ENCODE measurements at regions not wholly inside any gene's neighbourhood (a gene's known extent, or its start where the extent isn't known, plus 50 kb on each side); places are given as distances from the start of the nearest gene placed in this dataset.

DNA sequence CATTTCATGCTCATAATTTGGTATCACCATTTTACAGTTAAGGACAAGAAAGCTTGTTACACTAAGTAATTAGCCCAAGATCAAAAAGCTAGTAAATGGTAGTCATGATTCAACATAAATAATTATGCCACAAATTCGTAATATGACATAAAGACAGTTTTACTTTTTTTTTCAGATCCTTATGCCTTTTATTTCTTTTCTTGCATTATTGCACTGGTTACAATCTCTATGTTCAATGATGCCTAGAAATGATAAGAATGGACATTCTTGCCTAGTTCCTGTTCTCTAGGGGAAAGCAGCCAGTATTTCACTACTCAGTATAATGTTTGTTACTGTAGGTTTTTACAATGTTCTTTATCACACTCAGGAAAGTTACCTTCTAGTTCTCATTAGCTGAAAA is 106.4 kb upstream of the ARHGAP5 start:
- no peak for DNase-seq
- Histone ChIP-seq H3K9me3 (ENCODE audit: control insufficient read depth in 4 of 4, insufficient read depth in 3 of 4, low read length in 3 of 4) (peaks cover 0 to 19% (median 3%) of the 10 kb centered on the region in 4 donors), H3K27me3 (ENCODE audit: control insufficient read depth in 3 of 3, insufficient read depth in 3 of 3, low read length in 2 of 3) (no peaks in the 10 kb centered on the region), H3K4me1 (ENCODE audit: control insufficient read depth in 5 of 5, insufficient read depth in 5 of 5, low read length in 5 of 5) (peaks cover 0 to 39% (median 15%) of the 10 kb centered on the region in 5 donors), H3K27ac (ENCODE audit: low read depth in 1 of 2, low read length in 1 of 2) (no peak overlapping the region), H3K9ac (ENCODE audit: insufficient read depth in 1 of 2, low read length in 2 of 2) (no peak overlapping the region), H3K4me3 (no peak overlapping the region), H3K36me3 (ENCODE audit: control insufficient read depth in 4 of 4, insufficient read depth in 4 of 4, low read length in 4 of 4) (no peaks in the 10 kb centered on the region)
- TF ChIP-seq, protein P1, sequence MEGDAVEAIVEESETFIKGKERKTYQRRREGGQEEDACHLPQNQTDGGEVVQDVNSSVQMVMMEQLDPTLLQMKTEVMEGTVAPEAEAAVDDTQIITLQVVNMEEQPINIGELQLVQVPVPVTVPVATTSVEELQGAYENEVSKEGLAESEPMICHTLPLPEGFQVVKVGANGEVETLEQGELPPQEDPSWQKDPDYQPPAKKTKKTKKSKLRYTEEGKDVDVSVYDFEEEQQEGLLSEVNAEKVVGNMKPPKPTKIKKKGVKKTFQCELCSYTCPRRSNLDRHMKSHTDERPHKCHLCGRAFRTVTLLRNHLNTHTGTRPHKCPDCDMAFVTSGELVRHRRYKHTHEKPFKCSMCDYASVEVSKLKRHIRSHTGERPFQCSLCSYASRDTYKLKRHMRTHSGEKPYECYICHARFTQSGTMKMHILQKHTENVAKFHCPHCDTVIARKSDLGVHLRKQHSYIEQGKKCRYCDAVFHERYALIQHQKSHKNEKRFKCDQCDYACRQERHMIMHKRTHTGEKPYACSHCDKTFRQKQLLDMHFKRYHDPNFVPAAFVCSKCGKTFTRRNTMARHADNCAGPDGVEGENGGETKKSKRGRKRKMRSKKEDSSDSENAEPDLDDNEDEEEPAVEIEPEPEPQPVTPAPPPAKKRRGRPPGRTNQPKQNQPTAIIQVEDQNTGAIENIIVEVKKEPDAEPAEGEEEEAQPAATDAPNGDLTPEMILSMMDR (IDR thresholded peaks at IDR 0.05; ENCODE audit: control extremely low read depth, extremely low read depth), result no peak
- 95 to 96% methylated on average over 1 of the region's 1 CpG for WGBS, 2 donors
- no peak for ATAC-seq (ENCODE audit: insufficient read depth, low FRiP score)

DNA sequence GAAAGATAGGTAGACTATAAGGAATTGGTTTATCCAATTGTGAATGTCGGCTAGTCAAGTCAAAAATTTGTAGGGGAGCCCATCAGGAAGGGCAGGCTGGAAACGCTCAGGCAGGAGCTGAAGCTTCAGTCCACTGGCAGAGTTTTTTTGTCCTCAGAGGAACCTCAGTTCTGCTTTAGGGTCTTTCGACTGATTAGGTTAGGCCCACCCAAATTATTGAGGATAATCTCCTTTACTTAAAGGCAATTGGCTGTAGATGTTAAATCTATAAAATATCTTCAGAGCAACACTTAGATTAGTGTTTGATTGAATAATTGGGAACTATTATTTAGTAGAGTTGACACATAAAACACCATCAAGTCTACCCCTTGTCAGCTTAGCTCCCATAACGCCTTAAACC is 105.5 kb upstream of the ARHGAP5 start:
- no peak for ATAC-seq (ENCODE audit: insufficient read depth, low FRiP score)
- TF ChIP-seq, protein P1 (IDR thresholded peaks at IDR 0.05; ENCODE audit: control extremely low read depth, extremely low read depth), result no peak
- Histone ChIP-seq H3K9ac (ENCODE audit: insufficient read depth in 1 of 2, low read length in 2 of 2) (no peak overlapping the region), H3K36me3 (ENCODE audit: control insufficient read depth in 4 of 4, insufficient read depth in 4 of 4, low read length in 4 of 4) (no peaks in the 10 kb centered on the region), H3K4me1 (ENCODE audit: control insufficient read depth in 5 of 5, insufficient read depth in 5 of 5, low read length in 5 of 5) (peaks cover 0 to 32% (median 15%) of the 10 kb centered on the region in 5 donors), H3K4me3 (no peak overlapping the region), H3K27me3 (ENCODE audit: control insufficient read depth in 3 of 3, insufficient read depth in 3 of 3, low read length in 2 of 3) (no peaks in the 10 kb centered on the region), H3K27ac (ENCODE audit: low read depth in 1 of 2, low read length in 1 of 2) (no peak overlapping the region), H3K9me3 (ENCODE audit: control insufficient read depth in 4 of 4, insufficient read depth in 3 of 4, low read length in 3 of 4) (peaks cover 0 to 19% (median 3%) of the 10 kb centered on the region in 4 donors)
- 93 to 94% methylated on average over 4 of the region's 4 CpGs for WGBS, 2 donors
- DNase-seq, result no peak

DNA sequence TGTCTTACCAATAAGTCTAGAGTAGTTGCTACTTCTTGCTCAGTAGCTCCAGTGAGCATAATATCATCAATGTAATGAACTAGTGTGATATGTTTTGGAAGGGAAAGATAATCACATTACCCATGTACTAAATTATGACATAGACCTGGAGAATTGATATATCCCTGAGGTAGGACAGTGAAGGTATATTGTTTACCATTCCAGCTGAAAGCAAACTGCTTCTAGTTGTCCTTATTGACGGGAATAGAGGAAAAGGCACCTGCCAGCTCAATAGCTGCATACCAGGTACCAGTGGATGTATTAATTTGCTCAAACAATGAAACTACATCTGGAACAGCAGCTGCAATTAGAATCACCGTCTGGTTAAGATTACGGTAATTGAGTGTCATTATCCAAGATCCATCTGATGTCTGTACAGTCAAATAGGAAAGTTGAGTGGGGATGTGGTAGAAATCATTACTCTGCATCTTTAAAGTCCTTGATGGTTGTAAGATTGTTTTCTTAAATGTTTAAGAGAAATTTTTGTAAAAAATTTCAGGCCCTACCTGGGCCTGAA is 100.0 kb upstream of the ARHGAP5 start:
- peaks cover 0 to 19% (median 1%) of the 10 kb centered on the region in 4 donors for H3K9me3 ChIP-seq (ENCODE audit: control insufficient read depth in 4 of 4, insufficient read depth in 3 of 4, low read length in 3 of 4)
- ATAC-seq (ENCODE audit: insufficient read depth, low FRiP score) (no peak), DNase-seq (no peak)
- no peak overlapping the region for H3K27ac ChIP-seq (ENCODE audit: low read depth in 1 of 2, low read length in 1 of 2)
- WGBS, 2 donors, result 91 to 94% methylated on average over 3 of the region's 3 CpGs
- H3K27me3 ChIP-seq (ENCODE audit: control insufficient read depth in 3 of 3, insufficient read depth in 3 of 3, low read length in 2 of 3), result no peaks in the 10 kb centered on the region
- H3K9ac ChIP-seq (ENCODE audit: insufficient read depth in 1 of 2, low read length in 2 of 2), result no peak overlapping the region
- H3K36me3 ChIP-seq (ENCODE audit: control insufficient read depth in 4 of 4, insufficient read depth in 4 of 4, low read length in 4 of 4), result no peaks in the 10 kb centered on the region
- H3K4me1 ChIP-seq (ENCODE audit: control insufficient read depth in 5 of 5, insufficient read depth in 5 of 5, low read length in 5 of 5), result no peaks in the 10 kb centered on the region
- TF ChIP-seq, protein P1 (IDR thresholded peaks at IDR 0.05; ENCODE audit: control extremely low read depth, extremely low read depth), result no peak
- no peak overlapping the region for H3K4me3 ChIP-seq

DNA sequence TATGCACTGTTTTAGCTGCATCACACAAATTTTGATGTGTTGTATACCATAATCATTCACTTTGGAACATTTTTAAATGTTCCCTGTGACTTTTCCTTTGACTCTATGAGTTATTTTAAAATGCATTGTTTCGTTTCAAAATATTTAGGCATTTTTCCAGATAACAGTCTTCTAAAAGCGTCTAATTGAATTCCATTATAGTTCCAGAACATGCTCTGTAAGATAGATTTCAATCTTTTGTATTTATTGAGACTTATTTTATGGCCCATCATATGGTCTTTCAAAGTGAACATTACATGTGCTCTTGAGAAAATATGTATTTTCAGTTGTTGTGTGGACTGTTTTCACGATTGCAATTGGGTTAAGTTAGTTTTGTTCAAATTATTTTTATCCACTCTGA is 98.7 kb upstream of the ARHGAP5 start:
- Histone ChIP-seq H3K4me1 (ENCODE audit: control insufficient read depth in 5 of 5, insufficient read depth in 5 of 5, low read length in 5 of 5) (no peaks in the 10 kb centered on the region), H3K4me3 (no peak overlapping the region), H3K9ac (ENCODE audit: insufficient read depth in 1 of 2, low read length in 2 of 2) (no peak overlapping the region), H3K9me3 (ENCODE audit: control insufficient read depth in 4 of 4, insufficient read depth in 3 of 4, low read length in 3 of 4) (peaks cover 0 to 17% (median 7%) of the 10 kb centered on the region in 4 donors), H3K27me3 (ENCODE audit: control insufficient read depth in 3 of 3, insufficient read depth in 3 of 3, low read length in 2 of 3) (no peaks in the 10 kb centered on the region), H3K36me3 (ENCODE audit: control insufficient read depth in 4 of 4, insufficient read depth in 4 of 4, low read length in 4 of 4) (no peaks in the 10 kb centered on the region), H3K27ac (ENCODE audit: low read depth in 1 of 2, low read length in 1 of 2) (no peak overlapping the region)
- 70 to 73% methylated on average over 3 of the region's 3 CpGs for whole genome bisulfite sequencing, 2 donors
- TF ChIP-seq, protein P1 (IDR thresholded peaks at IDR 0.05; ENCODE audit: control extremely low read depth, extremely low read depth), result no peak
- DNase-seq, result no peak
- no peak for ATAC-seq (ENCODE audit: insufficient read depth, low FRiP score)
